DMS 273 treated with DMSO at 0.1 percent for 48 hours (cell line): ENCODE measurements at regions not wholly inside any gene's neighbourhood (a gene's known extent, or its start where the extent isn't known, plus 50 kb on each side); places are given as distances from the start of the nearest gene placed in this dataset.
"Not testable (repeated sequence)": the region's sequence is repeated elsewhere in the genome, so short reads cannot be mapped to it uniquely, and the experiment has no call there.

ENCODE experiments used
- DNase-seq: peaks from one replicate; lab custom pipeline; 2025; lab: John Stamatoyannopoulos, UW

DNA sequence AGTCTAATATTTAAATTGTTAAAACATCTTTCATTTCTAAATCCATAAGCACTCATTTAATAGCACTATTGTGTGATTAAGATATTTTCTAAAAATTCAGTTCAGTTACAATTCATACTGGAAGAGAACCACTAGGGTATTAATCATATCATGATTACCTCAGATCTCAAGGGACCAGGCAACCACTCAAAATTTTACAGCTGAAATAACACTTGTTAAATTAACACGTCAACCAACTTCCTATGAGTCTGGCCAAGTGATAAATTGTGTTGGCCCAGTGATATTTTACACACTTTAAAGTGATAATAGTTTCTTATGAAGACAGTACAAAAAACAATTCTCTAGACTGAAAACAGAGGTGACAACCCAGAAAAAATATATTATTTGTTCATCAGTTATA is 869.0 kb upstream of the ADGRB3 start:
- DNase-seq = no peak

DNA sequence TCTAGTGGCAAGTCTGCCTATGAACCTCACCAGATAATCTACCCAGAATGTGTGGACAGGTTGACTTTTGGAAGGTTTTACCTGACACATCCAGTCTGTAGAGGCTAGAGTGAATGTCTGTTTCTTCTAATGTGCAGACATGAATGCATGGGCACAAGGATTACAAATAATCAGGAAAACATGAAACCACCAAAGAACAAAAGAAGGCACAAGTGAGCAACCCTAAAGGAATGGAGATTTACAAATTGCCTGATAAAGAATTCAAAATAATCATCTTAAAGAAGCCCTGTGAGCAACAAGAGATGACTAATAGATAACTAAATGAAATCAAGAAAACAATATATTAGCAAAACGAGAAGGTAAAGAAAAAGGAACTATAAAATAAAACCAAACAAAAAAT is 876.1 kb upstream of the ADGRB3 start:
- DNase-seq = no peak

GRCh38 chr6:67757465-67758033 is 877.5 kb upstream of the ADGRB3 start:
- DNase-seq = no peak

GRCh38 chr6:67748521-67748920 is 886.6 kb upstream of the ADGRB3 start:
- no peak for DNase-seq

DNA sequence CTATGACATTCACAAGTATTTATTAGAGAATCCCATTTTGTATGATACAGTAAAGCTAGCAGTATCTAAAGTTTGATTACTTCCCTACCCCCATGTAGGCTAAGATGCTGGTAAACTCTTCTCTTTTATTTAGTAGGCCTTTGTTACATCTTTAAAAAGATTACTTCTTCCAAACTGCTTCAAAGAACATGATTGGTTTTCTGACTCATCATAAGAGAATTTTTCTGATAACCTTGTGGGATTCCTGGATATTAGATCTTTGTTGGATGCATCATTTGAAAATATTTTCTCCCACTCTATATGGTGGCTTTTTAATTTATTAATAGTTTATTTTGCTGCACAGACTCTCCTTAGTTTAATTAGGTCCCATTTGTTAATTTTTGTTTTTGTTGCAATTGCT is 898.3 kb upstream of the ADGRB3 start:
- DNase-seq = no peak

DNA sequence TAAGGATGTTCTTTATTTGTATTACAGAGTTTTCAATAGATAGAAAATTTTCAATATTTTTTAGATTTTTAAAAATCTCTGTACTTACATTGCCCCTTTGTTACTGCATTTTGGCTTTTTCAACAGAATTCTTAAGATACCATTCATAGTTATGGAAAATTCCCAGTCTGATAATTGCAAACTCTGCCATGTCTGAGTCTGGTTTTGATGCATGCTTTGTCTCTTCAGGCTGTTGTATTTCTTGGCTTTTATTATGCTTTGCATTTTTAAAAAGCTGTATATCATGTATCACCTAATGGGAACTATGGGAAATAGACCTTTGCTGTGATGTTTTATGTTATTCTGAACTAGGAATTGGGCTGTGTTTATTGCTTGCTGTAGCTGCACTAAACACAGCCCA is 898.9 kb upstream of the ADGRB3 start:
- DNase-seq = no peak

DNA sequence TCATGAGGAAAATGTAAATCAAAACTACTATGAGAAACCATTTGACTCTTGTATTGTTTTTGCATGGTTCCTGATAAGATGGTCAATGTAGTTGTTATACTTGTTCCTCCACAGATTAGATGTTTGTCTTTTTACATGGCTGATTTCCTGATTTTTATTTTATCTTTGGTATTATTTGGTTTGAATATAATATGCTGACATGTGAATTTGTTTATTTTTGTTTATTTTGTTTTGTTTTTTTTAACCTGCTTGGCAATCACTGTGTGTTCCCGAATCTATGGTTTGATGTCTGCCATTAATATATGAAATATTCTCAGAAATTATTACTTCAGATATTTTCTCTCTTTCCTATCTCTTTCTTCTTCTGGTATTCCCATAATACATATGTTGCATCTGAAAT is 899.5 kb upstream of the ADGRB3 start:
- DNase-seq = no peak

- DNase-seq = no peak
Measured at GRCh38 chr6:67722861-67723261, 912.2 kb upstream of the ADGRB3 start.

GRCh38 chr6:67717281-67717680 is 917.8 kb upstream of the ADGRB3 start:
- DNase-seq = no peak

DNA sequence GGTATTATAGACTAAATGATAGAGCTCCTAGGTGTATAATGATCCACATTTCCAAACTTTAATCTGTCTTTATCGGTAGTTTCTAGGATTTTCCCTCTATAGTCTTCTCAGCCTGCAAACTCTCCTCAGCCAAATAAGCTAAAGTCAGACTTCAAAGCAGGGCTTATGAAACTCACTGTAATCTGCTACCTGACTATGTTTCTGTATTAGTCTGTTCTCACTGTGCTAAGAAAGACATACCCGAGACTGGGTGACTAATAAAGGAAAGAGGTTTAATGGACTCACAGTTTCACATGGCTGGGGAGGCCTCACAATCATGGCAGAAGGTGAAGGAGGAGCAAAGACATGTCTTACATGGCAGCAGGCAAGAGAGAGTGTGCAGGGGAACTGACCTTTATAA is 928.7 kb upstream of the ADGRB3 start:
- no peak for DNase-seq

GRCh38 chr6:67698534-67698933 is 936.5 kb upstream of the ADGRB3 start:
- no peak for DNase-seq

GRCh38 chr6:67694127-67694526 is 941.0 kb upstream of the ADGRB3 start:
- no peak for DNase-seq

GRCh38 chr6:67689329-67689728 is 945.8 kb upstream of the ADGRB3 start:
- DNase-seq = no peak

GRCh38 chr6:67687396-67687795 is 947.7 kb upstream of the ADGRB3 start:
- DNase-seq = no peak

DNA sequence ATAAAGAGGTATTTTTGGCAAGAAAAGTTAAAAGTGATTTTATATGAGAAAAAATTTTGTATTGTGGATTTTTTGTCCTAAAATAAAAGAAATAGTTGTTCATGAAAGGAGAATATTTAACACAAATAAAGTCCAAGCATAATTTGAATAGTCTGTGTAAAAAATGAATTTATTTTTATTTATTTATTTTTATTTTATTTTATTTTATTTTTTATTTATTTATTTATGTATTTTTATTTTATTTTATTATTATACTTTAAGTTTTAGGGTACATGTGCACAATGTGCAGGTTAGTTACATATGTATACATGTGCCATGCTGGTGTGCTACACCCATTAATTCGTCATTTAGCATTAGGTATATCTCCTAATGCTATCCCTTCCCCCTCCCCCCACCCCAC is 948.9 kb upstream of the ADGRB3 start:
- not testable (repeated sequence) for DNase-seq

DNA sequence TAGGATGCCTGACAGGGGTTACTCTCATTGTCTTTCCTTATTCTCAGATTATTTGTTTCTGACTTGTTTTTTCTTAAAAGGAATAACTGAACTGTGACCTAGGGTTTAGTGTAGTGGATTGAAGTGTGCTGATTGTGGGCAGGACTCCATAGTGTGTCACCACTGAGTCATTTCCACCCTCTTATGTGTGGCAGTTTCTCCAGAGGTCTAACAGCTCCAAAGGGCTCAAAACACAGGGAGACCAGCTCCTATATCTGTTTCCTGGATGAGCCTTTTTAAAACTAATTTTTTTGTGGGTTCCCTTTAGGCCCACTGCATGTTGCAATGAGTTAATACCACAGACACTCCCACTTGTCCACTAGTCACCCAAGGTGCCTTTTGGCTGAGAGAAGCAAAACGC is 951.1 kb upstream of the ADGRB3 start:
- DNase-seq = no peak

DNA sequence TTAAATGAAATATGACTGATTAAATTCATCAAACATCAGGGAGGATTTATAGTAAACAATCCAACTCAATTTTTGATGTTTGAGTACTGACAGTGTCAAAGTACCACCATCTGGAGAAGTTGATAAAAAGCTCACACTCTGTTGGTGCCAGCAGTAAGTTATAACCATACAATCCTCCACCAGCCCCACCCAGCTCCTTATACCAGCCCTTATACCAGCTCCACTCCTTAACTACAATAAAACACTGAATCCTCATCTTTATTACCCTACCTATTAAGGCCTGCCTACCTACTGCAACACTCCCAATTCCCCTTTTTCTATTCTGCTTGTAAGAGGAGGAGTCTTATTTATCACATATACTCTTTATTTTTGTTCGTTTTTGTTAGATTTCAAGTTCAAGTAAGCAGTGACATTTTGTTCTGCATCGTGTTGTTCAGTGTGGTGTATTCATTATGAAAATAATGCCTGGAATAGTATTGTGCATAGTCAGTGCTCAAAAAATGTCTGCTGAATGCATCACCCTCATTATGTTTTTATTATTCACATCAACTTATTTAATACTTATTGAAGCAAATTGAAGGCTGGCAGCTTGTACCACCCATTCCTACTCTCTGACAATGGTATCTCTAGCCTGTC is 954.7 kb upstream of the ADGRB3 start:
- DNase-seq = no peak

GRCh38 chr6:67679566-67680296 is 955.4 kb upstream of the ADGRB3 start:
- DNase-seq = no peak

DNA sequence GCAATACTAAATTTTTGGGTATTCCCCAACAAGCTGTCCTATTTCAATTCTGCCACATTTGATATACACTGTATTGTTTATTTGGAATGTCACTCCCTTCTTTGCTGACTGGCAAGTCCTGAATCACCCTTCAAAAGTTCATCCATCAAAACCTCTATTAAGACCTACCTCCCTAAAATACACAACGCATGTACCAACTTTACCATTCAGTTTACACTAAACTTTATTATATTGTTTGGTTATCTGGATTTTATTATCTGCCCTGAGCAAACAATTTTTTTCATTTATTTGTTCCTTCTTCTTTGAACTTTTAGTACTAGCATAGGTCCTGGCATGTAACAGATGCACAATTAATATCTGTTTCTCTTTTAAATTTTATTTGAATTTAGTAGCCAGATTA is 958.2 kb upstream of the ADGRB3 start:
- DNase-seq = no peak

GRCh38 chr6:67667637-67668422 is 967.3 kb upstream of the ADGRB3 start:
- DNase-seq = no peak

- no peak for DNase-seq
Measured at GRCh38 chr6:67666177-67666964, 968.7 kb upstream of the ADGRB3 start.

GRCh38 chr6:67664942-67665341 is 970.1 kb upstream of the ADGRB3 start:
- DNase-seq = no peak
